GM19324 (cell line): ENCODE measurements at regions not wholly inside any gene's neighbourhood (a gene's known extent, or its start where the extent isn't known, plus 50 kb on each side); places are given as distances from the start of the nearest gene placed in this dataset.
A peak's percentile ranks its signal among the peaks of the same experiment; 100 is the strongest.
"Not testable (repeated sequence)": the region's sequence is repeated elsewhere in the genome, so short reads cannot be mapped to it uniquely, and the experiment has no call there.

Experiments used
- ATAC-seq: cut with Tn5 transposase; IDR thresholded peaks from one replicate; pipeline ENCODE4 v1.9.1; 2021; ENCODE audit warnings: mild to moderate bottlenecking, moderate library complexity; ENCODE audit not compliant: unreplicated experiment, low FRiP score

DNA sequence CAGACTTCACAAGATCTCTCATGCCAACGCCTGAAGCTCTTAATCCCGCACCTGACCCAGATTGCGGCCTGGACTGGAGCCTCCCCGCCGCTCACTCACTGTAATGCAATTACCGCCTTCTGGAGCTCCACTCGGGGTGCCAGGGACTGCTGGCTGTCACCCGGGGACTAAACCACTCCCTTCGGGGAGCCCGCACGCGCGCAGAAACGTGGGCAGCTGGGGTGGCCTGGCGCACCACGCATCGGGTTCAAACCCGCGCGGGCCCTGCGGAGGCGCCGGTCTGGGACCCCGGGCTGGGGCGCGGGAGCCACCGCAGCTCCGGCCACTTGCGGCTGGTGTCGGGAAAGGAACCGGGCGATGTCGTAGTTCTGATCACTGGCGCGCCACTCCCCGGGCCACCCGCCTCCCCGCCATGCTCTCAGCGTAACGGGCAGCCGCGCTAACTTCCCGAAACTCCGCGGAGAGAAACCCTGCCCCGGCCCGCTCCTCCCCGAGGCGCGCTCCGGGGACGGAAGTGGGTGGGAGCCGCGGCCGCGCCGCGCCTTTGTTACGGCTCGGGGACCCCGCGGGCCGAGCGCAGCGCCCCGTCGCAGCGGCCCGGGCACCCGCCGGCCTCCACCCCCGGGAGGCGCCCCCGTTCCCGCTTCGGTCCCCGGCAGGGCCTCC, 100.3 kb upstream of the SVIL start:
- peak; percentile 52 for ATAC-seq

GRCh38 chr10:29734640-29734961, 99.8 kb upstream of the SVIL start:
- ATAC-seq: no peak

- ATAC-seq: no peak
Measured at GRCh38 chr10:29733323-29733722, 98.6 kb upstream of the SVIL start.

GRCh38 chr10:29732918-29733317, 98.1 kb upstream of the SVIL start:
- ATAC-seq: no peak

- ATAC-seq: no peak
Measured at GRCh38 chr10:29731760-29732159, 97.0 kb upstream of the SVIL start.

- ATAC-seq: no peak
Measured at GRCh38 chr10:29730969-29731368, 96.2 kb upstream of the SVIL start.

- ATAC-seq: no peak
Measured at GRCh38 chr10:29730458-29730857, 95.7 kb upstream of the SVIL start.

DNA sequence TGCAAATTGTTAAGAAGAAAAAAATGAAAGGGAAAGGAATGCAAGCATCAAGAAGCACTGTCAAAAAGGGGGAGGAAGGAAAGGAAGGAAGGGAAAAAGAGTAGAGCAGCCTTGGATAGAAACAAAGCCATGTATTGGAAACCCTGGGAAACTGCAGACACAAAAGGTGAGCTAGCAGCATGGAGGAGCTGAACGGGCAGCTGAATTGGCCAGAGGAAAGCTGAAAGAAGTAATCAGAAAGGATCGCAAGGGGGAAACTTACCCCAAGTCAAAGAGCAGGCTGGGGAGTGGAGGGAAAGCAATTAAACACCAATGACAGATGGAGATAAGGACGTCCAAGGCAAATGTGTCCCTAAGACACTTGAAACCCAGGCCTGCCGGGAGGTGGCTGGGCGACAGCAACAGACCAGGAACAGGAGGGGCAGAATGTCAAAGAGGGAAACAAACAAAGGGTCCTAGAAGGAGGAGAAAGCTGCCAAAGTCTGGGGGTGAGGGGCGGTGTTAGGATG, 93.8 kb upstream of the SVIL start:
- no peak for ATAC-seq

DNA sequence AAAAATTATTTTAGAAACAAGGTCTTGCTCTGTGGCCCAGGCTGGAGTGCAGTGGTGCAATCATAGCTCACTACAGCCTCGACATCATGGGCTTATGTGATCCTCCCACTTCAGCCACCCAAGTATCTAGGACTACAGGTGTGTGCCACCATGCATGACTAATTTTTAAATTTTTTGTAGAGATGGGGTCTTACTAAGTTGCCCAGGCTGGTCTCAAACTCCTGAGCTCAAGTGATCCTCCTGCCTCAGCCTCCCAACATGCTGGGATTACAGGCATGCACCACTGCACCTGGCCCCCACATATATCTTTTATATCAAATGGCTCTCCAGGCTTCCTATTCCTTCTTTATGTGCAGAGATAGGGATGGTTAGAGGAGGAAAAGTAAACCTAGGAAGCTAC, 91.2 kb upstream of the SVIL start:
- ATAC-seq: not testable (repeated sequence)

DNA sequence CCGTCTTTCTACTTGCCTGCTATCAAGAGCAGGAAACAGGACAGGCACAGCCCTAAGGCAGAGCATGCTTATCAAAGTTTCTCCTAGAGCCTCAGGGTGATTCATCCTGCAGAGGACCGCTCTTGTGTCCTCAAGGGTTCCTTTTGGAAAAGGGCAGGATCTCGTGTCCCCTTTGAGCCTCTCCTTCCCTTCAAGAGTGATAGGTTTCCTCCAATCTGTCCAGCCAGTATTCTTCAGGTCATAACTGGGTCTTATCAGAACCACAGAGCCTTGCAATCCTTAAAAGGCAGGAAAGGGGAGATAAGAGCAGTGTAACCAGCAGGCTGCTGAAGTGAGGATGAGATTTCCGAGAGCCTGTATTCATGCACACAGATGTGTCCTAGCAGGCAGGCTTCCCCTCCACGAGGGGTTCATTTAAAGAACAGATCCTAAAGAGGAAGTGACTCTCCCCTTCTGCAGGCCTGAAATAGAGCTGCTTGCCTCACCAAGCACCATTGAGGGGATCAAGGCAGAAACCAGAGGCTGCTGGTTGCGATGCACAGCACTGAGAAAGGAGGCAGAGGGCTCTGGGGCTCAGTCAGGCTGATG, 90.5 kb upstream of the SVIL start:
- no peak for ATAC-seq

DNA sequence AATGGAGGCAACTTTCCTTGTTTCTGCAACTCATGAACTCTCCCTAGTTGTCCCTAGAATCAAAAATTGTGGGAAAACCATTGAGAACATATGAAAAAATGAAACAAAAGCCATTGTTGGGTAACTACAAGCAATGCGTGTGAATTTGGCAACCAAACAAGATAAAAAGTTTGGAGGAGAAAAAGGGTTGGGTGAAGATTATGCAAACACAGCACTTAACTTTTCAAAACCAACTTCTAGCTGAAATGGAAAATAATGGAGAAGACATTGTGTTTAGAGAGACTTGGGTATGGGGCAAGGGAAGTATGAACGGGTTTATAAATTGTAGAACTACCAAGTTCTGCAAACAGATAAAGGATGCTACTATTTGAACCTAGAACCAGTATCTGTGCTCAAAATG, 89.0 kb upstream of the SVIL start:
- ATAC-seq: no peak

GRCh38 chr10:29722777-29723176, 88.0 kb upstream of the SVIL start:
- ATAC-seq: no peak

- no peak for ATAC-seq
Measured at GRCh38 chr10:29720149-29720548, 85.4 kb upstream of the SVIL start.

DNA sequence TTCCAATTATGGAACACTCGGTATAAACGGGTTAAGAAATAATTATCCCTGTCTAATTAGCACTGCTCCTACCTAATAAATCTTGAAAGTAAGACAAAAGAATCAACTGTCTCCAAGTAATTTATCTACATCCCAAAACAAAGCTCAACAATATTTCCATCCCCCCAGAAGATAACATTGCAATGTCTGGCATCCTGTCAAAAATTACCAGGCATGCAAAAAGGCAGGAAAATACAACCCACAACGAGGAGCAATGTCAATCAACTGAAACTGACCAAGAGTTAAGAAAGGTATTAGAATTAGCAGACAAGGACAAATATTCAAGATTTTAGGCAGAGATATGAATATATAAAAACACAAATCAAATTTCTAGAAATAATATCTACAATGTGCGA, 84.5 kb upstream of the SVIL start:
- no peak for ATAC-seq

DNA sequence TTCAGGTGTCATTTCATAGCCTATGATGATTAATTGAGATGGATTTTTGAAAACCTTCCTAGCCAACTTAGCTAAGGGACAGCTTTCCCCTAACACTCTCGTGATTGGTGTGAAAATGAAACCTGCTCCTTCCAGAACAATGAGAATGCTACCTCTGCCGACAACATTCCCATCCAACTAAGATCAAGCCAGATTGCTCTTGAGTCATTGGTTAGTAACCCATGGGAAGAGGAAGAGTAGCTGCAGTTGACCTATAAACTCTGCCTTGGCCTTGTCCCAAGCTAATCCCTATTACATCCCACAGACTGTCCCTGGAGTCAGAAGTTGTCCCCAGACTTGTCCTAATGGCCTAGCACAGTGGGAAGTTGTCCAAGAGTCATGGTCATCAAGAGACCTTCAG, 80.5 kb upstream of the SVIL start:
- ATAC-seq: no peak

- ATAC-seq: no peak
Measured at GRCh38 chr10:29714096-29714874, 79.5 kb upstream of the SVIL start.

DNA sequence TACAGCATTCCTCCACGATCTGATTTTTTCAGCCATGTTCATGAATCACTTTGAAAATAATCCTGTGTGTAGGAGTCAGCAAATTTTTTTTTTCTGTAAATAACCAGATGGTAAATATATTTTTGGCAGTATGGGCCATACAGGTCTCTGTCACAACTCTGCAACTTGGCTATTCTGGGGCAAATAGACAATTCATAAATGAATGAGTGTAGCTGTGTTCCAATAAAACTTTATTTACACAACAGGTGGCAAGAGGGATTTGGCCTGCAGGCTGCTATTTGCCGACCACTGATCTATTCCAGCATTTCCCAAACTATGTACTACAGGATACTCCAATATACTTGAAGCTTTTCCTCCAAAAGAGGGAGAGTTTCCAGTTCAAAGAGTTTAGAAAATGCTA, 78.7 kb upstream of the SVIL start:
- ATAC-seq: no peak

GRCh38 chr10:29712108-29712507, 77.3 kb upstream of the SVIL start:
- ATAC-seq: no peak

DNA sequence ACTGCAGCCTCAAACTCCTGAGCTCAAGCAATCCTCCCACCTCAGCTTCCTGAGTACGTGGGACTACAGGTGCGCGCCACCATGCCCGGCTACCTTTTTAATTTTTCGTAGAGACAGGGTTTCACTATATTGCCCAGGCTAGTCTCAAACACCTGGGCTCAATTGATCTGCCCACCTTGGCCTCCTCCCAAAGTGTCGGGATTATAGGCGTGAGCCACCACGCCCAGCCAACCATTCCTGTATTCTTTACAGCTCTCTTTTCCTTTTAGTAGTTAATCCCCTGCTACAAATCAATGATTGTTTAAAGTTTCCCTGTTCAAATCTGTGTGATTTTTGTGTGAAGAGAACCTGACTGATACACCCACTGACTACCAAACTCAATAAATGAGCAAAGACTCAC, 75.4 kb upstream of the SVIL start:
- no peak for ATAC-seq

- no peak for ATAC-seq
Measured at GRCh38 chr10:29709484-29710002, 74.8 kb upstream of the SVIL start.

GRCh38 chr10:29703271-29703670, 68.5 kb upstream of the SVIL start:
- ATAC-seq: no peak
